Ovary (tissue), 7 donors: ENCODE measurements at regions not wholly inside any gene's neighbourhood (a gene's known extent, or its start where the extent isn't known, plus 50 kb on each side); places are given as distances from the start of the nearest gene placed in this dataset.
"Not testable (repeated sequence)": the region's sequence is repeated elsewhere in the genome, so short reads cannot be mapped to it uniquely, and the experiment has no call there.

Source experiments
- DNase-seq, 5 donors: peaks; one replicate each; pipeline ENCODE4 v3.0.0-alpha.2; 2019 to 2020
- H3K27ac ChIP-seq, 2 donors: fragments of 200-600 bp; one replicate each; pipeline versions ENCODE4 v1.5.1 to v1.8.0; 2019 to 2022
- H3K27me3 ChIP-seq: fragments of 200-600 bp; one replicate; pipeline ENCODE4 v1.8.0; 2022
- H3K36me3 ChIP-seq: fragments of 200-600 bp; sonication (generic); one replicate; pipeline ENCODE4 v1.5.1; 2019
- H3K4me1 ChIP-seq: one replicate; pipeline ENCODE4 v1.8.1; 2013; ENCODE audit warnings: mild to moderate bottlenecking, moderate library complexity; ENCODE audit not compliant: insufficient read depth
- H3K4me3 ChIP-seq: fragments of 200-600 bp; sonication (generic); one replicate; pipeline ENCODE4 v1.5.1; 2017
- H3K9me3 ChIP-seq, 2 donors: fragments of 200-600 bp in 1 of 2; sonication (generic) in 1 of 2; one replicate each; pipeline versions ENCODE4 v1.5.1 to v1.8.1; 2013 to 2019; ENCODE audit warnings: mild to moderate bottlenecking in 1 of 2, moderate library complexity in 1 of 2
- EP300 ChIP-seq: sonication (generic); formaldehyde crosslinking; IDR thresholded peaks from one replicate; pipeline ENCODE4 v1.6.1; 2017; ENCODE audit warnings: antibody characterized with exemption
- POLR2A ChIP-seq: fragments of 450-650 bp; IDR thresholded peaks from one replicate; pipeline ENCODE4 v1.6.1; 2017; ENCODE audit warnings: antibody characterized with exemption, mild to moderate bottlenecking, moderate library complexity
- WGBS, 3 donors: extraction: QIAGEN DNeasy Blood & Tissue Kit in 1 of 3; methylation state at CpG; one replicate each; pipeline versions ENCODE4 v1.1.5 to v1.1.7; 2013 to 2017; 5-methylcytosine and 5-hydroxymethylcytosine counted together
- intact Hi-C, 4 donors: fragments of 100-400 bp; cut with DNase I; formaldehyde crosslinking; loops; one replicate each; pipeline versions ENCODE4 v1.11.0 to v1.15.1; 2022 to 2023
- TF ChIP-seq, protein P1 (sequence below), 3 donors: fragments of 450-650 bp in 2 of 3; fragments of 200-600 bp in 1 of 3; IDR thresholded peaks; one replicate each; pipeline versions ENCODE4 v1.5.1 to v1.8.0; 2016 to 2022; ENCODE audit warnings: antibody characterized with exemption in 3 of 3, mild to moderate bottlenecking in 1 of 3
- donor health status: DM: no; HTN: no; CAD: no; lungs with moderate emphysema.
- donor health status: DM: no; HTN: no; CAD: no.
- donor health status: Bipolar disorder and iron deficiency.
- donor health status: DM: no; HTN: no; CAD: no.
- donor health status: DM: yes; HTN: yes; CAD: no.

GRCh38 chr4:164087733-164088132 is 593.2 kb downstream of the TMA16 start:
- Histone ChIP-seq H3K9me3 (no peaks in the 10 kb centered on the region), H3K36me3 (no peaks in the 10 kb centered on the region), H3K27ac (no peak overlapping the region), H3K27me3 (no peaks in the 10 kb centered on the region), H3K4me1 (no peaks in the 10 kb centered on the region), H3K4me3 (no peak overlapping the region)
- no peak for DNase-seq
- 64 to 72% (median 68%) methylated on average over 3 of the region's 3 CpGs for WGBS, 3 donors
- intact Hi-C loops: no loop called here
- TF ChIP-seq EP300: no peak
- no peak for TF ChIP-seq POLR2A
- TF ChIP-seq, protein P1, sequence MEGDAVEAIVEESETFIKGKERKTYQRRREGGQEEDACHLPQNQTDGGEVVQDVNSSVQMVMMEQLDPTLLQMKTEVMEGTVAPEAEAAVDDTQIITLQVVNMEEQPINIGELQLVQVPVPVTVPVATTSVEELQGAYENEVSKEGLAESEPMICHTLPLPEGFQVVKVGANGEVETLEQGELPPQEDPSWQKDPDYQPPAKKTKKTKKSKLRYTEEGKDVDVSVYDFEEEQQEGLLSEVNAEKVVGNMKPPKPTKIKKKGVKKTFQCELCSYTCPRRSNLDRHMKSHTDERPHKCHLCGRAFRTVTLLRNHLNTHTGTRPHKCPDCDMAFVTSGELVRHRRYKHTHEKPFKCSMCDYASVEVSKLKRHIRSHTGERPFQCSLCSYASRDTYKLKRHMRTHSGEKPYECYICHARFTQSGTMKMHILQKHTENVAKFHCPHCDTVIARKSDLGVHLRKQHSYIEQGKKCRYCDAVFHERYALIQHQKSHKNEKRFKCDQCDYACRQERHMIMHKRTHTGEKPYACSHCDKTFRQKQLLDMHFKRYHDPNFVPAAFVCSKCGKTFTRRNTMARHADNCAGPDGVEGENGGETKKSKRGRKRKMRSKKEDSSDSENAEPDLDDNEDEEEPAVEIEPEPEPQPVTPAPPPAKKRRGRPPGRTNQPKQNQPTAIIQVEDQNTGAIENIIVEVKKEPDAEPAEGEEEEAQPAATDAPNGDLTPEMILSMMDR (IDR thresholded peaks at IDR 0.05): no peak

- Histone ChIP-seq H3K36me3 (no peaks in the 10 kb centered on the region), H3K27me3 (no peaks in the 10 kb centered on the region), H3K4me1 (no peaks in the 10 kb centered on the region), H3K27ac (no peak overlapping the region), H3K9me3 (no peaks in the 10 kb centered on the region), H3K4me3 (no peak overlapping the region)
- TF ChIP-seq POLR2A (no peak), EP300 (no peak)
- TF ChIP-seq, protein P1 (IDR thresholded peaks at IDR 0.05): no peak
- intact Hi-C loops: no loop called here
- WGBS, 3 donors: 77 to 84% (median 82%) methylated on average over 5 of the region's 5 CpGs
- no peak for DNase-seq
Observed at GRCh38 chr4:164095313-164096110, 601.0 kb downstream of the TMA16 start.

DNA sequence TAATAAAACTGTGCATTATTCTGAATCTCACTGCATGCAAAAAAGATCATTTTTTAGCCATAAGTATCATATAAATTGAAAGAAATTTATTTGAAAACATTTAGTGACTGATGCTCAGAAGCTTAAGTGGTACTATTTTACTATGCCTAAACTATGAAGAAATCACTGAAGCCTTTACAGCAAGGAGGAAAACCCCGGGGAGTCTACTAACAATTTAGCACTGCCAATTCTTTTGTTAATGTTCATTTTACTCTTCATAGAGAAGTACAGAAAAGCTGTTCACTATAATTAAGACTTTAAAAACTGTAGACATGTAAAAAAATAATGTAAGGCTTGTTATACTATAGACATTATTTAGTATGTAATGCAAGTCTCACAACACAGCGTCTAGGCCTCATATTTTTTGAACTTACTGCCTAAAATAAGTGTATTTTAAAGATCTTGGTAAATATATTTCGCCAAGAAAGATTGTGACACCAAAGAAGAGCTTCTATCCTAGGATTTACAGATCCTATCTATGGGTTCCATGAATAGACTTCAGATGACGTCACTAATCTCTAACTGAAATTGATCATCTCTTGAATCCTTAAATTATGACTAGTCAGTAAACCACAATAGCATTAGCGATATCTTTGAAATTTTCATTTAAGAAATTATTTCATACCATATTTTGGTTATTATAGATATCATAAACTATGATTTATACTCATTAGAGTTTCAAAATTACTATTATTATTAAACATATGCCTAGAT is 602.5 kb downstream of the TMA16 start:
- Histone ChIP-seq H3K4me3 (no peak overlapping the region), H3K4me1 (no peaks in the 10 kb centered on the region), H3K27ac (no peak overlapping the region), H3K36me3 (no peaks in the 10 kb centered on the region), H3K27me3 (no peaks in the 10 kb centered on the region), H3K9me3 (no peaks in the 10 kb centered on the region)
- 79 to 83% (median 81%) methylated on average over 5 of the region's 5 CpGs for WGBS, 3 donors
- intact Hi-C loops: no loop called here
- no peak for DNase-seq
- no peak for TF ChIP-seq EP300
- TF ChIP-seq POLR2A: no peak
- TF ChIP-seq, protein P1 (IDR thresholded peaks at IDR 0.05): no peak

DNA sequence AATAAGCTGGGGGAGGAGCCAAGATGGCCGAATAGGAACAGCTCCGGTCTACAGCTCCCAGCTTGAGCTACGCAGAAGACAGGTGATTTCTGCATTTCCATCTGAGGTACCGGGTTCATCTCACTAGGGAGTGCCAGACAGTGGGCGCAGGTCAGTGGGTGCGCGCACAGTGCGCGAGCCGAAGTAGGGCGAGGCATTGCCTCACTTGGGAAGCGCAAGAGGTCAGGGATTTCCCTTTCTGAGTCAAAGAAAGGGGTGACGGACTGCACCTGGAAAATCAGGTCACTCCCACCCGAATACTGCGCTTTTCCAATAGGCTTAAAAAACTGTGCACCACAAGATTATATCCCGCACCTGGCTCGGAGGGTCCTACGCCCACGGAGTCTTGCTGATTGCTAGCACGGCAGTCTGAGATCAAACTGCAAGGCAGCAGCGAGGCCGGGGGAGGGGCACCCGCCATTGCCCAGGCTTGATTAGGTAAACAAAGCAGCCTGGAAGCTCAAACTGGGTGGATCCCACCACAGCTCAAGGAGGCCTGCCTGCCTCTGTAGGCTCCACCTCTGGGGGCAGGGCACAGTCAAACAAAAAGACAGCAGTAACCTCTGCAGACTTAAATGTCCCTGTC is 606.4 kb downstream of the TMA16 start:
- H3K36me3 ChIP-seq, H3K27ac ChIP-seq, H3K4me1 ChIP-seq, intact Hi-C loops, DNase-seq, H3K9me3 ChIP-seq, H3K27me3 ChIP-seq, H3K4me3 ChIP-seq: not testable (repeated sequence)
- 80 to 85% (median 81%) methylated on average over 19 to 23 of the region's 23 CpGs for WGBS, 3 donors
